ENCODE measurements at regions not wholly inside any gene's neighbourhood (a gene's known extent, or its start where the extent isn't known, plus 50 kb on each side); places are given as distances from the start of the nearest gene placed in this dataset.

DNA sequence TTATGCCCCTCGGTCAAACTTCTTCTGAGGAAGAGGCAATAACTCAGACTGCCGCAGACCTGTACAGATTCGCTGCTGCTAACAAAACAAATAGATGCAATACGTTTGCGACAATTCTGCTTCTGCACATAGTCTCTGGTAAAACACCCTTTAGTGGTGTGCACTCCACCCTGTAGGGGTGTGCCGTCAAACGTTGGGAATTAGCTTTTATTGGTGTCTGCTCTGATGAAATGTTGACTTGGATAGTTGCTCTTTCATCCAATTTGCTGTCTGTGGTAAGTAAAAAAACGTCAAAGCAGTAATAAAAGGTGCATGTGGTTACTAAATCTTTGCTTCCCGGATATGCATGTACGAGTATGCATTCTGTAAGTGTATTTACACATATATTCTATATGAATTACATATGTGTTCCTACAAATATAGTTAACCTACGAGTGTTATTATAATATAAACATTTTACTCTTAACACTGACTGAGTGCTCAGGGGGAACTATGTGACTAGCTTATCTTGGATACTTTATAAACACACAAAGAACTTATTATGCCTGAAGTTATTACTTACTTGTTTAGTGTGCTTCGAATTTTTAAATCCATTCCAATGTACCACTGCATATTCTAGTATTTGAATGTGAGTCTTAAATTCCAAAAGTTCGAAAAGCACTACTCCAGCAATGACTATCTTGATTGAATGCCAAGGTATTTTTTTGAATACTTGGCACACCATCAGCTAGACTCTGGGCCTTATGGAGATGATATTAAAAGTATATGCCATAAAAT, 610.2 kb downstream of the ZEB2 start:
- DNase-seq (ENCODE audit: insufficient read length, low spot score) (no peak), FAIRE-seq (no peak)
- no peak for TF ChIP-seq POLR2A (IDR thresholded peaks at IDR 0.05; ENCODE audit: low read depth, low read length)

DNA sequence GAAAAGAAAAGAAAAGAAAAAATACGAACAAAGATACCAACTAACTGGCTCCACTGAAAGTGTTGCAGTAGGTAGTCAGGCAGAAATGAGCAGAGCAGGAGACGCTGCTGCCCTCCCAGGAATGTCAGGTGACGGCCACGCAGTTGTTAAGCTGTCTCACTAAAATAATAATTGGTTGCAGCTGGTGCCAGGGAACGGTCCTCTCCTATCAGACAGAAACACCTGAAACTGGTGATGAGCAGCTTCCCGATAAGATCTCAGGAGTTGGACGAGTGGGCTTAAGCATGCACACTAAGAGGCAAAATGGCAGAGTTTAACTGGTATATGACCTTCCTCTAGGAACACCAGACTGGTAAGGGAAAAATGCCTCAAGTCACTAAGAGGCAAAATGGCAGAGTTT, 611.1 kb downstream of the ZEB2 start:
- no peak for FAIRE-seq
- no peak for TF ChIP-seq POLR2A (IDR thresholded peaks at IDR 0.05; ENCODE audit: low read depth, low read length)
- DNase-seq (ENCODE audit: insufficient read length, low spot score) = no peak

DNA sequence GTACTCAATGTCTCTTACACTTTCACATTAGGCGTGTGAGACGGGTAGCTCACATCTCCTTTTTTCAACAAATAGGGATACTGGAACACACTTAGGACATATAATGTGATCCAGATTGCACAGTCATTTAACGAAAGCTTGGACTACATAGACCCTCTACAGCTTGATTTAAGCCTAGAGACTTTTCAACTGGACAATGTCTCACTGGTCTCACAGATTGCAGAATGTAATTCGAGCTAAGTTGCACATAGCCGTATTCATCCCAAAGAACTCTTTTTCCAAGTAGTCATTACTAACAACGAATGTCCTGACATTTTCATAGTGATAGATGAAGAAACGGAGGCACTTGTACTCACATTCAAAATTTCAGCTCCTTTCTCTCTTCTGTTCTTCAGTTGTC, 612.1 kb downstream of the ZEB2 start:
- DNase-seq (ENCODE audit: insufficient read length, low spot score) (no peak), FAIRE-seq (peak; percentile 73)
- TF ChIP-seq POLR2A (IDR thresholded peaks at IDR 0.05; ENCODE audit: low read depth, low read length) = no peak

DNA sequence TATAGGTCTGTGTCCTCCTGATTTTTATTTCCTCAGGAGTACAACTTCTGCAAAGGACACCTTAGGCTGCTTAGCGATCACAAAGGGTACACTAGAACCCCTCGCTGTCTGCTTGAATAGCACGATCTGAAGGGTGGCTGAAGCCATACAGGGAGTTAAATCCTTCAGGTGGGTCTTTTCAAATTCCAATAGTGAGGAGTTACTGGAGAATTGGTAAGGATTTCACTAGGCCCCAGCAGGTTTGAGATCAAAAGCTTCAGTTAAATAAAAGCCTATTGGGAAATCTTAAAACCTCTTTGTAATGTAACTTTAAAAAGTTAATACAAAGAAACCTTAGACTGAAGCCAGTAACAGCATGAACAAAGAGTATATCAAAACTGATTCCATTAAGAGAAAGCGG, 613.1 kb downstream of the ZEB2 start:
- no peak for FAIRE-seq
- no peak for DNase-seq (ENCODE audit: insufficient read length, low spot score)
- TF ChIP-seq POLR2A (IDR thresholded peaks at IDR 0.05; ENCODE audit: low read depth, low read length) = no peak

DNA sequence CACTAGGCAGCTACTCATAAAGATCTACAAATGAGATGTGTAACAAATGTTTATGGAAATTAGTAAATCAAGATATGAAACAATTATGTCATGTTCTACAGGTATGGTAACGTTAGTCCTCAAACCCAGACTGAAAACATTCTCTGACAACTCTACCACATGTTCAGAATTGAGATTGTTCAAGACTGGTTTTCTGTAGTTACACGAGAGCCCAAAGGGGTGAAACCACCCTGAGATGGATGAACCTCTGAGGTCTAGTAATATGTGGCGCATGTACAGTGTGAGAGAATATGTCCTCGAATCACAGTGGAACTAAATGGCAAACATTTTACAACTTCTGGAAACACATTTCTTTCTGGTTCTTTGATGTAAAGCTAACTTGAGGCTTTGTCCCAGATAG, 614.3 kb downstream of the ZEB2 start:
- DNase-seq (ENCODE audit: insufficient read length, low spot score) = no peak
- TF ChIP-seq POLR2A (IDR thresholded peaks at IDR 0.05; ENCODE audit: low read depth, low read length) = no peak
- peak; percentile 52 for FAIRE-seq

DNA sequence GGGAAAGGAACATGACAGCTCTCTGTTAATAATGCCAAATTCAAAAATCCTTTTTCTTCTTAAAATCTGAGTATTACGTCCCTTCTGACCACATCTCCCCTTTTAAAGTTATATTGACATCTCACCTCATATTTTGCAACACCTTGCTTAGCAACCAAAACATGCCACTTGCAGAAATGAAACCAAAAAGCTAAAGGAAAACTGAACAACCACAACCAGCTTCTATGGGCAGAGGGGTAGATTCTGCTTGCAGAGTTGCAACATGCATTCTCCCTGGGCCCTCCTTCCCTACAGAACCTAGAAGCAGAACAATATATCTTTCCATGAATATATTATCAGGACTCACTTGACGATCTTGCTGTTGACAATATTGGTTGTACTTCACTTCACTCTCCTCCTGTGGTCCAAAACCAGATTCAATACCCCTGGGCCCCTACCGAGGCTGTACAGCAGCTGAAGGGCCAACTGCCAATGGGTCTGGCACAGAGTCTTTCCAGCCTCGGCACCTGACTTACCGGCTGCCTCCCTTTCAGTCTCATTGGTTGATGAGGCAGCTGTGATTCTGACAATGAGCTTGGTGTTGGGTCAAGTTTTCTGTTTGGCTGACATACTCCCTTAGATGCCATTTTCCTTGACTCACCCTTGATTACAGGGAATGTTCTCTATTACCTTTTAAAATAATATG, 616.6 kb downstream of the ZEB2 start:
- no peak for DNase-seq (ENCODE audit: insufficient read length, low spot score)

DNA sequence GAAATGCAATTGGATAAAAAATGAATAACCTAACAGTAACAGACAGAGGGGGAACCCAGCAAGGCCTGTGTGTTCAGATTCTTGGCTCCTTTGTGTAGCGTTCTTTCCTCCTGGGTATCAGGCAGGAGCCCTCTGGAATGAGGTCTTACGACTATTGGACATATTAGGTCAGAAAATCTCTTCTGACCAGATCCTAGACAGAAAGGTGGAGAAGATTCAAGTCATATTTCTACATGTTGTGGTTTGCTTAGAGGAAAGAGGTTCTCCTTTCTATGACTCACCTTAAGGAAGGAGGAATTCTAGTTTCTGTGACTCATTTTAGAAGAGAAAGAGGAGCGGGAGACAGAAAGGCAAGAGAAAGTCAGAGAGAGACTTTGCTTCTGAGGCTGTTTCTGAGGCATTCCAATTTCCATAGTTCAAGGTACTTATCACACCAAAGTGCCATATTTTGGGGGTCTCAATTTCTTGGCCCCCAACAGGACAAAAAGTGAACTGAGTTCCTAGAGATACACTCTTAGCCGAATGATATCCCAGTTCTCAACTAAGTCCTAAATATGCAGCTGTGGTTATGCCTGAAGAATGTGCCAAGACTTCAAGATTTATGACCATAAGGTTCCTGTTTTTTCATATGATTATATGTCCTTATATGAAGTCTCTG, 618.6 kb downstream of the ZEB2 start:
- FAIRE-seq (peak; percentile 98), DNase-seq (ENCODE audit: insufficient read length, low spot score) (peak; percentile 26)
- no peak for TF ChIP-seq POLR2A (IDR thresholded peaks at IDR 0.05; ENCODE audit: low read depth, low read length)

More for the DNA sequence above, 616.6 kb downstream of the ZEB2 start:
- TF ChIP-seq POLR2A (IDR thresholded peaks at IDR 0.05; ENCODE audit: low read depth, low read length) = no peak
- FAIRE-seq = peak; percentile 55

DNA sequence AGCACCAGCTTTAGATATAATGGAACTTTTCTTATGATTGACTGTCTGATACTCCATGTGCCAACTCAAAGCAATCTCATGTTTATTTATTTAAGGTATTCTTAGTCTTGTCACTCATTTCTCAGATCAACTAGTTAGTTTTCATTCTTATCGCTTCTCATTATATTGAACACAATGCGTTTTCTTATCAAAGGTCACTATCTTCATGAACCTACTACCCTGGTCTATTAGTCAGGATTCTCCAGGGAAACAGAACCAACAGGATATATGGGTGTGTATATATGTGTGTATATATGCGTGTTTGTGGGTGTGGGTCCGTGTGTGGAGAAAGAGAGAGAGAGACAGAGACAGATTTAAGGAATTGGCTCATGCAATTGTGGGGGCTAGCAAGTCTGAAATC, 619.9 kb downstream of the ZEB2 start:
- no peak for FAIRE-seq
- DNase-seq (ENCODE audit: insufficient read length, low spot score) = no peak
- no peak for TF ChIP-seq POLR2A (IDR thresholded peaks at IDR 0.05; ENCODE audit: low read depth, low read length)

DNA sequence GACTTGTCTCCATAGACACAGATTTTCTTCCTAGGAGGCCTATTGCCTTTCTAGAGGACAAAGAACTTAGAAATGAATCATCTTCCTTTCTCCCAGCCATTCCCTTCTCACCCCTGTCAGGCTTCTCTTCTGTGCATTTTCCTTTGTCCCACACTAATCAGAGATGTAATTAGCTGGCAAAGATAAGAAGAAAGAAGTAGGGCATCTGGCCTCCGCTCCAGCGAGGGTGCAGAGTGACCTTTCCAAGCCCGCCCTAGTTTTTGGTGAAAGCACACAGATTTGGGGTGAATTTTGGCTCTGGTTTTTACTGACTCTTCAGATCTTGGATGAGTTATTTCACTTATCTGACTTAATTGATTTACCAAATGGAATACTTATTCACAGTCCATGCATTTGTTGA, 626.5 kb downstream of the ZEB2 start:
- FAIRE-seq = no peak
- no peak for DNase-seq (ENCODE audit: insufficient read length, low spot score)

DNA sequence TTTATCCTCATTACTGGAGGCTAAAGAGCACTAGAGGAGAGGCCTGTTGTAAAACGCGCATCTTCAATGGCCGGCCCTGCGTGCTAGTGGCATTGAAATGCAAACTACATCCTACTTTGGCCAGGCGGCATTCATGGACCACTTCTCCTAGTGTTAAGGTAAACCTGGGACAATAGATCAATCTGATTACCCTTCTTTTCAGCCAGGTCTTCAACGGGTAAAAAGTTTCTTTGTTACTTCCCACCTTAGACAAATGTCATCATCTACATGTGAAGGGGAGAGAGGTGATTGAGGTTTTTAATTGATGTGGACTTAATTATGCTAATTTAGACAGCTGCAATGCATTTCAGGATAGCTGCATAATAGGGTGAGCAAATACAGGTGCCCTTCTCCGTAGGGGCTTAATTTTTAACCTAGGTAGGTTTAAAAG, 628.0 kb downstream of the ZEB2 start:
- TF ChIP-seq POLR2A (IDR thresholded peaks at IDR 0.05; ENCODE audit: low read depth, low read length) = no peak
- FAIRE-seq (no peak), DNase-seq (ENCODE audit: insufficient read length, low spot score) (no peak)

More for the DNA sequence above, 626.5 kb downstream of the ZEB2 start:
- TF ChIP-seq POLR2A (IDR thresholded peaks at IDR 0.05; ENCODE audit: low read depth, low read length) = no peak

DNA sequence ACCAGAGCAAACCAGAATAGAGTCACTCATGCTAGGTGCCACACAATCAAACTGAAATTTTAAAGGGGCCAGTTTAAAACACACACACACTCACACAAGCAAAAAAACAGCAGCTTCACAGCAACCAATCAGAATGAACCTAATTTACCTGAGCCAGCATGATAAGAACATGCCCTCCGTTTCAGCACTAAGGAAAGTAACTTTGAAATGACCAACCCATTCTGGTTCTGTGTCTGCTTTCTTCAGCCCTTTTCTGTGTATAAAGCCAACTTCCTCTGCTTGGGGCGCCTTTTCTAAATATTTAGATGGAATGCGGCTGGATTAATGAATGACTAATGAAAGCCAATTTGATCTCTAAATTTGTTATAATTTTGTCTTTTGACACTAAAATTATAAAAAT, 629.1 kb downstream of the ZEB2 start:
- no peak for TF ChIP-seq POLR2A (IDR thresholded peaks at IDR 0.05; ENCODE audit: low read depth, low read length)
- DNase-seq (ENCODE audit: insufficient read length, low spot score) (no peak), FAIRE-seq (no peak)

DNA sequence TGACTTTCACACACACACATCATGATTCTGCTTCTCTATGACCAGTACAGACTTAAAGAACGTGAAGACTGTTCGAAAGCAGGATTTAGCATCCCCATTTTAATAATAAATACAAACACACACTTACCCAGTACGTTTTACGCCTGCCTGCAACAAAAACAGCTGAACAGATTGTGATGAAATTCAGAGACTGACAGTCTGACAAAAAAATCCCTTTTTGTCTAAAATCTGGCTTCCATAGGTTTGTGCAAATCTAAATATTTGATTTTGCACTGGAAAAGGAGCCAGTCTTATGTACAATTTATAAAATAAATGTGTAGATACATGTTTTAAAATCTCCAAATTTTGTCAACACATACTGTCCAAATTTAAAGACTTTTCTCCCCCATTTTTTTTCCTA, 630.7 kb downstream of the ZEB2 start:
- FAIRE-seq (no peak), DNase-seq (ENCODE audit: insufficient read length, low spot score) (no peak)
- TF ChIP-seq POLR2A (IDR thresholded peaks at IDR 0.05; ENCODE audit: low read depth, low read length) = no peak

DNA sequence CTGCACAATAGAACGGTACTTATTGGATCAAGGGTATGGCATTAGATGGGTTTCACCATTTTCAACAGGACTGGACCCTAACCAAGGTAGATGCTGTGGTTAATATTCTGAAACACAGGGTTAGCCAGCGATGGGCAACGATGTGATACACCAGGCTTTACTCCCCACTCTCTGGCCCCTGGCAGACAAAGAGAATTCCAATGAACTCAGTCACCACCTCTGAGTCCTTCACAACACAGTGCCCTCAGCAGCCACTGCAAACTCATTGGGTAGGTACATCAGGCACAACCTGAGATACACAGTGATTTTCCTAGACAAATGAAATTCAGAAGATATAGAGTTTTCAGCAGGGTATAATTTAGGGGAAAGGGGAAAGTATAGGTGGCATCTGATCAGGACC, 634.5 kb downstream of the ZEB2 start:
- DNase-seq (ENCODE audit: insufficient read length, low spot score) = peak; percentile 38
- peak; percentile 84 for FAIRE-seq
- TF ChIP-seq POLR2A (IDR thresholded peaks at IDR 0.05; ENCODE audit: low read depth, low read length) = no peak

DNA sequence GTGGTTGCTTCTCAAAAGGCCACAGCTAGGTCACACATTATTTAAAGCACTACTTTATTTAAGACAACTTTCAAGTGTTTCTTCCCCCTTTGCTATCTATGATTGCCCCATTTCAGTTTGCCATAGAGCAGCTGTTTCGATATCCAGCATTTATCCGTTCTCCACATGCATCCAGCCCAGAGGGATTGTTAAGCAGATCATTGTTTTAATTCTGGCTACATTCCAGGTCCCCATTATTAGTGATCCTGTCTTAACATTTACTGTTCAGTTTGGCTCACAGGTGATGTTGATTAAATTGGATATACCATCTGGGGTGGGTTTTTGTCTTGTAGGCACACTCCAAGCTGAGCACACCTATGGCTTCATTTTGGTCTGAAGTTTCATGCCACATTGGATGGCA, 638.7 kb downstream of the ZEB2 start:
- no peak for DNase-seq (ENCODE audit: insufficient read length, low spot score)
- TF ChIP-seq POLR2A (IDR thresholded peaks at IDR 0.05; ENCODE audit: low read depth, low read length) = no peak
- FAIRE-seq = no peak
